Stimulated activated CD8-positive, alpha-beta memory T cell treated with anti-CD3 and anti-CD28 coated beads, Interleukin-4, amount 100 ng/mL, for 24 hours (primary cell): ENCODE measurements at regions not wholly inside any gene's neighbourhood (a gene's known extent, or its start where the extent isn't known, plus 50 kb on each side); places are given as distances from the start of the nearest gene placed in this dataset.

Experiments used
- DNase-seq: peaks from one replicate; pipeline ENCODE4 v3.0.0-alpha.2; 2020; ENCODE audit warnings: low read depth

DNA sequence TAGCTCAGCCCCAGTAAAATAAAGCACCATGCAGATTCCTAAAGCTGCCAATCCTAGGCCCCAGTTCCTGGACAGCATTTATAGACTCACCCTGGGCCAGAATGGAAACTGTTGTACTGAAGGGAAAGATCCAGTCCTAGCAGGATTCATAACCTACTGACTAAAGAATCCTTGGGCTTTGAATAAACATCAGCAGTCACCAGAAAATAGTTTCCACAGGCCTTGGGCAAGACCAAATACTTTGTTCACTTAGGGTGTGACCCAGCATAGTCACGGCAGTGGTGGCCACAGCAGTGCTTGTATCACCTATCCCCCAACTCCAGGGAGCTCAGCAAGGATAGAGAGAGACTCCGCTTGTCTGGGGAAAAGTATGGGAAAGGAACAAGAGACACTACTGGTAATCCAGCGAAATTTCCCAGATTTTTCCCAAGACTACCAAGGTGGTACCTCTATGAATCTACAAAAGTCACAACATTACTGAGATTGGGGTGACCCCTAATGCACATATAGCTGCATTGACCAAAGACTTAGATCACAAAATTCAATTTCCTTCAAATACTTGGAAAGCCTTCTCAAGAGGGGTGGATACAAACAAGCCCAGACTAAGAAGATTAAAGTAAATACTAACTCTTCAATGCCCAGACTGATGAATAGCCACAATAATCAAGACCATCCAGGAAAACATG, 748.1 kb upstream of the LRATD1 start:
- DNase-seq: no peak

DNA sequence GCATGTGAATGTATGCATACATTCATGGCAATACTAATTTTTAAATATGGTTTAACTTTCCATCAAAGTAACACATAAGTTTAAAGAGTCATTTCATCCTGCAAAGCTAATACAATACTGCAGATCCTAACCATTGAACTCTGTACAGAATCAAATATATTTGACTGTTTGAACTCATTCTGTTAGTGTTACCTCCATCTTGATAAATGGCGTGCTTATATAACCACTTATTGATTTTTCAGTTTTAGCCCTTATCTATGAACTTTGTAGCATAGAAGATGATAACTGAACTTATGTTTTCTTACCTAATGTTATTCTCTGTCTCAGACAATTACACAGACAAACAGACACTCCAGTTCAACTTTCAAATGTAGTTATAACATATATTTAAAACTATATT, 731.0 kb upstream of the LRATD1 start:
- DNase-seq: no peak

DNA sequence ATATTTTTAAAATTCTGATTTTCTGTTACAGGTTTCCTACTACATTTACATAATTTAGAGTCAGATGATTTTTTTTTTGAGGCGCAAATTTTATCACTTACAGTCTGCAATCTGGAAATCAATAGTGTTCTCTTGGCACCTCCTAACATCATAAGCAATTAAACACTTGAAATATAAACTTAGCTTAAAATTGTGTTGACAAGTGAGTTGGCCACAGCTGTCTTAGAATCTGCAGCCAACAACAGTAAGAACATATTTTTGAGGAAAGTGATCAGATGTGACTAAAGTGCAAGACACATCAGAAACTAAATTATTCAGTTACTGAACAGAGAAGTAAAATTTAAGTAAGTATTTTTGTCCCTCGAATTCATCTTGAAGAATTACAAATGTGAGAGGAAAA, 726.7 kb upstream of the LRATD1 start:
- no peak for DNase-seq

GRCh38 chr2:13916066-13916465, 716.5 kb upstream of the LRATD1 start:
- no peak for DNase-seq

GRCh38 chr2:13917958-13918357, 714.6 kb upstream of the LRATD1 start:
- no peak for DNase-seq

DNA sequence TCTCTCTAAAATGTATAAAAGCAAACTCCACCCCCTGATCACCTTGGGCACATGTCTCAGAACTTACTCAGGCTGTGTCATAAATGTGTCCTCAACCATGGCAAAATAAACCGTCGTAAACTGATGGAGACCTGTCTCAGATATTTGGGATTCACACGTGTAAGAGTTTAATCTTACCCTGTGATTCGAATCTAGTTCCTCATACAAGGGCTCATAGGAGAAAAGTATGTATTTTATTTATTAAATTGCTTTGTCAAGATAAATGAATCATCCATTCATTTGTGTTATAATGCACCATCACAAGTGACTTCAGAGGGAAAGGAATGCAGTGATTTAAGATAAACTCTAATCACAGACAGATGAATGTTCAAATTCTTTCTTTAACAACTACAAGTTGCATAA, 712.5 kb upstream of the LRATD1 start:
- no peak for DNase-seq

DNA sequence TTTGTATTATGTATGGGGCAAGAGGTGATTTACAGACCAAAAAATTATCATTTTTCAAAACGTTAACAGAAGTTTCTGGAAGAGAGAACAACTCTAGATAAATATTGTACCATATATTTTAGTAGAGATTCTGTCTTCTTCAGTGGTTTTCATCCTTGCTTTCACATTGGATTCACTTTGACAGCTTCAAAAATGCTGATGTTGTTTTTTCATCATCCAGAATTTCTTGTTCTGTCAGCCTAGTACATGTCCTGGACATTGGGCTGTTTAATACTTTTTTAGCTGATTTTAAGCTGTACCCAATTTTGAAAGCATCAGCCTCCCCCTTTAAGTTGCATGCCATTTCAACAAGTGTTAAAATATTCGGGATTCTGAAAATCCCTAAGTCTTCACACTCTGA, 711.3 kb upstream of the LRATD1 start:
- DNase-seq: no peak

GRCh38 chr2:13923823-13924222, 708.7 kb upstream of the LRATD1 start:
- DNase-seq: no peak

GRCh38 chr2:13942111-13942510, 690.4 kb upstream of the LRATD1 start:
- no peak for DNase-seq

DNA sequence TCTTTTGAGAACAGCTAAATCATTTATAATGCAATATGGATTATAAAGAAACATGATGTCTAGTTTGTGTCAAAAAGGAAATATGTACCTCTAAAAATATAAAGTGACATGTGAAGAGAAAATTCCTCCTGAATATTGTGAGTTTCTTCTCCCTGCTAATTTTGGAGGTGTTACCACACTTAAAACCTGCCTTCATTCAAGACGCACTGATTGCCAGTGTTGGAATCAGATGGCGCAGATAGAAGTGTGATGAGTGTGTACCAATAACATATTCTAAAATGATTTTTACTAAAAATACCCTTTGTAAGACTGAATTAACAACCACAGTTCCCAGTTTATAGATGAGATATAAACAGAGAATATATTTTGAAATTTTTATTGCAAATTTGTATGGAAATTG, 681.8 kb upstream of the LRATD1 start:
- no peak for DNase-seq

GRCh38 chr2:13968811-13969210, 663.7 kb upstream of the LRATD1 start:
- no peak for DNase-seq

GRCh38 chr2:13986119-13986720, 646.3 kb upstream of the LRATD1 start:
- DNase-seq: no peak

- DNase-seq: no peak
These were observed 636.0 kb upstream of the LRATD1 start for GRCh38 chr2:13996527-13996926.

GRCh38 chr2:14011190-14011589, 621.3 kb upstream of the LRATD1 start:
- DNase-seq: no peak

DNA sequence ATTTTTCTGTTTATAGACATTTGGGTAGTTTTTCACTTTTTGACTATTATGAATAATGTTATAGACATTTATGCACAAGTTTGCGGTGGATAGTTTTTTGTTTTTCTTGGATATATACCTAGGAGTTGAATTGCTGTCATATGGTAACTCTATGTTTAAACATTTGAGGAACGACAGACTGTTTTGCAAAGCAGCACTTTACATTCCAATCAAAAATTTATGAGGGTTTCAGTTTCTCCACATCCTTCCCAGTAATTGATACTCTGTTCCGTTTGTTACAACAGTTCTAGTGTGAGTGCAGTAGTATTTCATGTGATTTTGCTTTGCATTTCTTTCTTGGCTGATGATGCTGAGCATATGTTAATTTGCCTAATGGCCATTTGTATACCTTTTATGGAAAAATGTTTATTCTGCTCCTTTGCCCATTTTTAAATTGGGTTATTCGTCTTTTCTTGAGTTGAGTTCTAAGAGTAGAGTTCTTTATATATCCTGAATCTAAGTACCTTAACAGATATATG, 617.3 kb upstream of the LRATD1 start:
- DNase-seq: no peak

DNA sequence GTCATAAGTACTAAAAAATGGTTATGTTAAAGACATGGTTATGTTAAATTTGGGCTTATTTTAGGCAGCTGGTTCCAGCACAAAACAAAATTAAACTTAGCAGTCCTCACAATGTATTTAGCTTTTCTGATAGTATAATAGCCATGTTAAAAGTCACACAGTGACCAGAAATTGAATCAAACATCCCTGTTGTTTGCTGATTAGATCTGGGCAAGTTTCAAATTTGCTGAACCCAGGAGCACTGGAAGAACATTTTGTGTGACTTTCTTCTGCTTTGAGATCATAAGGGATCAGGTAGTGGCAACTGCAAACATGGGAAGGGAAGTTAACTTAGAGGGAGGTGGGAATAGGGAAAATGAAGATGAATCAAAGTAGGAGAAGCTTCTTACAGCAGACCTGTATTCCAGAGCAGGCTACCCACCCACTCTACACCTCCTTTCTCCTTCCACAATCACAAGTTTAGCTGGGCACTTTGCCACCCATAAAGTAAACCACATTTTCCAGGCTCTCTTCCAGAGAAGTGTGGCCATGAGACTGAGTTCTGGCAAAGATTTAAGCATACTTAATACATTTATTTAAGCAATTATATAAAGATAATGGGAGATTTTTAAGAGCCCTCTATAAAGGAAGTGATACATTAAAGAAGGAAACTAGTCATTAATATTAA, 616.1 kb upstream of the LRATD1 start:
- no peak for DNase-seq

DNA sequence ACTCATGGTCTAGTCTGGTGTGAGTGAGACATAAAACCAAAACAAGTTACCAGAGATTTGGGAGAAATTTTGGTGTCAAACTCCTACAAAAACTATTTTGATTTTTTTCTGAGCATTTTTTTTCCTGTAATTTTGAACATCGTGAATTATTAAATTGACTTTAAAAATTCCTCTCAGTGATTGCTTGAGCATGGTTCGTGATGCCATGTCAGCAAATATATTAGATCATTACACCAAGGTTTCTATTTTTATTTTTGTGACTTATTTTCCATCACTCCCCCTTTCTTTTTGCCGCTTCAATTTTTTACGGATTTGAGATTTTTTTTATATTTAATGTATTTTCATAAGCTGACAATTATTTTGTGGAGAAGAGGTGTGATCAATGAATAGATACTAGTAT, 613.9 kb upstream of the LRATD1 start:
- DNase-seq: no peak

GRCh38 chr2:14023558-14023957, 609.0 kb upstream of the LRATD1 start:
- no peak for DNase-seq

DNA sequence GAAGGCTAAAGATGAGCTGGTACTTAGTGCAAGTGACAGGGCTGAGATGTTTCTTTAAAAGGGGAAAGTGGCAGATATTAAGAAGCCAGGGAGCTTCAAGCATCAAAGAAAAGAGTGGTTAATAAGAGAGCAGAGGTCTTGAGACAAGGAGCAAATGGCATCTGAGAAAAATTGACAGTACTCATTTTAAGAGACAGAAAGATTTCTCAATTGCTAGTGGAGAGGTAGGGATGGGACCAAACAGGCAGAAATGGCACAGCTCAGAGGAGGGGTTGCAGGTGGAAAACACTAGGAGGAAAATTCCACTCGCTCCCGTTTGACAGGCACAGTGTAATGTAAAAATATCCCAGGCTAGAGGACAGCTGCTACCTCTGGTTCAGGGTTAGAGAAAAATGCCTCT, 593.4 kb upstream of the LRATD1 start:
- no peak for DNase-seq

- no peak for DNase-seq
These were observed 585.0 kb upstream of the LRATD1 start for GRCh38 chr2:14047491-14047890.

DNA sequence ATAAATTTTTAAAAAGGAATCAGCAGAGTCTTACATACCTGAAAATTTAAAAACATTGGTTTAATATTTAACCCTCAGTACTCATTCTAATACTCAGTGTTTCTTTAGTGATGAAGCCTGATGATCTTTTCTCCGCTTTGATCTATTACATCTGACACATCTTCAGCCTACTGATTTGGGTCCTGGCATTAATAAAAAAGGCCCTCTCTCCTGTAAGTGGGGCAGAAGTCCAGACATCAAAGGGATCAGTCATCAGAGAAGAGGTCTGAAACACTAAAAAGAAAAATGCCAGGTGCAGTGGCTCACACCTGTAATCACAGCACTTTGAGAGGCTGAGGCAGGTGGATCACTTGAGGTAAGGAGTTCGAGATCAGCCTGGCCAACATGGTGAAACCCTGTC, 581.1 kb upstream of the LRATD1 start:
- no peak for DNase-seq

- no peak for DNase-seq
These were observed 579.4 kb upstream of the LRATD1 start for GRCh38 chr2:14053105-14053504.

- DNase-seq: no peak
These were observed 568.2 kb upstream of the LRATD1 start for GRCh38 chr2:14064346-14064745.
